HEK293 (cell line): ENCODE measurements at regions not wholly inside any gene's neighbourhood (a gene's known extent, or its start where the extent isn't known, plus 50 kb on each side); places are given as distances from the start of the nearest gene placed in this dataset.

Experiments
- CTCF ChIA-PET: fragments of 350-600 bp; formaldehyde crosslinking; extraction: SDS; loops from one replicate; lab custom pipeline; 2021; ENCODE audit warnings: antibody characterized with exemption; lab: Yijun Ruan, JAX
- POLR2A ChIA-PET: fragments of 300-600 bp; formaldehyde crosslinking; extraction: SDS; loops from one replicate; lab custom pipeline; 2020; ENCODE audit warnings: antibody characterized with exemption, inconsistent platforms; lab: Yijun Ruan, JAX
- H3K27ac ChIP-seq: fragments of 200-500 bp; sonication (Bioruptor generic); 2 replicates; pipeline ENCODE4 v1.5.1; 2014; ENCODE audit warnings: low read depth, low read length, control low read depth, inconsistent platforms; ENCODE audit errors: extremely low read depth
- H3K36me3 ChIP-seq, 2 experiments: fragments of 200-500 bp in 1 of 2; sonication (Bioruptor generic) in 1 of 2; 1 replicate in 1 of 2; 2 replicates in 1 of 2; pipeline ENCODE4 v1.5.1; 2014 to 2017; ENCODE audit warnings: inconsistent platforms in 2 of 2, low read length in 2 of 2; ENCODE audit not compliant: control insufficient read depth in 2 of 2, insufficient read depth in 1 of 2
- H3K4me1 ChIP-seq: fragments of 200-500 bp; sonication (Bioruptor generic); 2 replicates; pipeline ENCODE4 v1.5.1; 2014; ENCODE audit warnings: mild to moderate bottlenecking, low read length, inconsistent platforms; ENCODE audit not compliant: control insufficient read depth, insufficient read depth
- H3K4me3 ChIP-seq: 2 replicates; pipeline ENCODE4 v1.5.1; 2011; ENCODE audit warnings: low read depth, mild to moderate bottlenecking, control low read depth, low read length, moderate library complexity
- H3K9me3 ChIP-seq: fragments of 200-500 bp; sonication (Bioruptor generic); 2 replicates; pipeline ENCODE4 v1.5.1; 2014; ENCODE audit warnings: low read depth, low read length, inconsistent platforms; ENCODE audit not compliant: control insufficient read depth, insufficient read depth
- GLI2 ChIP-seq: fragments of 450-650 bp; formaldehyde crosslinking; IDR thresholded peaks from 2 replicates; pipeline ENCODE4; 2017; ENCODE audit warnings: missing biosample characterization, missing genetic modification characterization, low read depth, borderline replicate concordance
- PRDM1 ChIP-seq: fragments of 450-650 bp; formaldehyde crosslinking; IDR thresholded peaks from 2 replicates; pipeline ENCODE4; 2016; ENCODE audit warnings: missing biosample characterization, missing genetic modification characterization
- SALL2 ChIP-seq: fragments of 450-650 bp; formaldehyde crosslinking; IDR thresholded peaks from 2 replicates; pipeline ENCODE4 v1.5.0; 2017; ENCODE audit warnings: missing biosample characterization, mild to moderate bottlenecking, missing genetic modification characterization, borderline replicate concordance
- TRIM28 ChIP-seq: IDR thresholded peaks from 2 replicates; pipeline ENCODE4 v1.6.1; 2011; ENCODE audit warnings: low read length, control low read depth, borderline replicate concordance
- ZBTB1 ChIP-seq: fragments of 450-650 bp; formaldehyde crosslinking; IDR thresholded peaks from 2 replicates; pipeline ENCODE4 v1.5.1; 2016; ENCODE audit warnings: missing biosample characterization, missing genetic modification characterization
- ZNF112 ChIP-seq: fragments of 450-650 bp; formaldehyde crosslinking; IDR thresholded peaks from 2 replicates; pipeline ENCODE4 v1.5.0; 2017; ENCODE audit warnings: missing biosample characterization, missing genetic modification characterization
- ZNF140 ChIP-seq: fragments of 450-650 bp; formaldehyde crosslinking; IDR thresholded peaks from 2 replicates; pipeline ENCODE4 v1.5.1; 2016; ENCODE audit warnings: missing biosample characterization, missing genetic modification characterization
- ZNF184 ChIP-seq: fragments of 450-650 bp; IDR thresholded peaks from 2 replicates; pipeline ENCODE4 v1.5.1; 2018; ENCODE audit warnings: missing biosample characterization, mild to moderate bottlenecking, missing genetic modification characterization
- ZNF221 ChIP-seq: fragments of 450-650 bp; formaldehyde crosslinking; IDR thresholded peaks from 2 replicates; pipeline ENCODE4 v1.5.1; 2017; ENCODE audit warnings: missing biosample characterization, missing genetic modification characterization, borderline replicate concordance
- ZNF239 ChIP-seq: fragments of 450-650 bp; formaldehyde crosslinking; IDR thresholded peaks from 2 replicates; pipeline ENCODE4 v1.5.1; 2016; ENCODE audit warnings: missing biosample characterization, missing genetic modification characterization
- ZNF404 ChIP-seq: fragments of 450-650 bp; formaldehyde crosslinking; IDR thresholded peaks from 2 replicates; pipeline ENCODE4 v1.5.1; 2017; ENCODE audit warnings: missing biosample characterization, missing genetic modification characterization
- ZNF558 ChIP-seq: fragments of 450-650 bp; formaldehyde crosslinking; IDR thresholded peaks from 2 replicates; pipeline ENCODE4 v1.5.1; 2016; ENCODE audit warnings: missing biosample characterization, missing genetic modification characterization
- ZNF560 ChIP-seq: fragments of 450-650 bp; formaldehyde crosslinking; IDR thresholded peaks from 2 replicates; pipeline ENCODE4 v1.5.1; 2017; ENCODE audit warnings: missing biosample characterization, missing genetic modification characterization, borderline replicate concordance
- ZNF623 ChIP-seq: fragments of 450-650 bp; formaldehyde crosslinking; IDR thresholded peaks from 2 replicates; pipeline ENCODE4 v1.5.1; 2016; ENCODE audit warnings: missing biosample characterization, missing genetic modification characterization
- ZNF654 ChIP-seq: fragments of 450-650 bp; formaldehyde crosslinking; IDR thresholded peaks from 2 replicates; pipeline ENCODE4 v1.5.1; 2016; ENCODE audit warnings: low read depth, missing biosample characterization, missing genetic modification characterization
- ZNF677 ChIP-seq: fragments of 450-650 bp; IDR thresholded peaks from 2 replicates; pipeline ENCODE4 v1.5.0; 2018; ENCODE audit warnings: missing biosample characterization, mild to moderate bottlenecking, missing genetic modification characterization, moderate library complexity
- ZNF747 ChIP-seq: fragments of 450-650 bp; formaldehyde crosslinking; IDR thresholded peaks from 2 replicates; pipeline ENCODE4 v1.5.1; 2016; ENCODE audit warnings: missing biosample characterization, missing genetic modification characterization
- ZNF777 ChIP-seq: fragments of 450-650 bp; formaldehyde crosslinking; IDR thresholded peaks from 2 replicates; pipeline ENCODE4 v1.5.1; 2017; ENCODE audit warnings: missing biosample characterization, missing genetic modification characterization, borderline replicate concordance
- ZNF830 ChIP-seq: fragments of 450-650 bp; IDR thresholded peaks from 2 replicates; pipeline ENCODE4 v1.5.0; 2018; ENCODE audit warnings: missing biosample characterization, missing genetic modification characterization, low read depth, mild to moderate bottlenecking, moderate library complexity
- TF ChIP-seq, protein P1 (sequence below): fragments of 450-650 bp; formaldehyde crosslinking; IDR thresholded peaks from 2 replicates; pipeline ENCODE4 v1.5.1; 2016; ENCODE audit warnings: missing biosample characterization, missing genetic modification characterization
- TF ChIP-seq, protein P2 (sequence below): fragments of 450-650 bp; formaldehyde crosslinking; IDR thresholded peaks from 2 replicates; pipeline ENCODE4 v1.5.1; 2016; ENCODE audit warnings: missing biosample characterization, missing genetic modification characterization
- TF ChIP-seq, protein P3 (sequence below): fragments of 450-650 bp; formaldehyde crosslinking; IDR thresholded peaks from 2 replicates; pipeline ENCODE4 v1.5.1; 2016; ENCODE audit warnings: missing biosample characterization, missing genetic modification characterization, borderline replicate concordance
- TF ChIP-seq, protein P4 (sequence below): fragments of 450-650 bp; formaldehyde crosslinking; optimal IDR thresholded peaks from 2 replicates; pipeline ENCODE3; 2016; ENCODE audit warnings: missing biosample characterization, mild to moderate bottlenecking, missing genetic modification characterization
- TF ChIP-seq, protein P5 (sequence below): fragments of 450-650 bp; formaldehyde crosslinking; IDR thresholded peaks from 2 replicates; pipeline ENCODE4; 2016; ENCODE audit warnings: missing biosample characterization, missing genetic modification characterization
- TF ChIP-seq, protein P6 (sequence below): fragments of 450-650 bp; formaldehyde crosslinking; IDR thresholded peaks from 2 replicates; pipeline ENCODE4 v1.5.1; 2016; ENCODE audit warnings: missing biosample characterization, missing genetic modification characterization

DNA sequence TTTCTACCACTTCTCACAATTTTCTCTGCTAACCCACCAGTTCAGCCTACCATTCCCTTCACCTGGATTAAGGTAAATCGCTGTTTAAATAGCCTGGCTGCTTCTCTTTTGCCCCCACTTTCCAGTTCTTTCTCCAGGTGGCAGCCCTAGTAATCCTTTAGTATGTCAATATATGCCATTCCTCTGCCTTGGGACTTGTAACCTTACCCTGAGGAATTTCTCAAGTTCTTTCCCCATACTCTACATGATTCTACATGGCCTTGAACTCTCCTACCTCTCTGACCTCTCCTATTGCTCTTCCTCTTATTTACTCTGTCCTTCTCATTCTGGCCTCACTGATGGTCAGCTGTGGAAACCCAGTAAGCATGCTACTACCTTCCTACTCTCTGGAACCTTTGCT, 546.0 kb downstream of the PLA2G4A start:
- no peaks in the 10 kb centered on the region for H3K4me1 ChIP-seq
- CTCF ChIA-PET: no interaction called here
- no peaks in the 10 kb centered on the region for H3K9me3 ChIP-seq
- POLR2A ChIA-PET: no interaction called here
- TF ChIP-seq, protein P1, sequence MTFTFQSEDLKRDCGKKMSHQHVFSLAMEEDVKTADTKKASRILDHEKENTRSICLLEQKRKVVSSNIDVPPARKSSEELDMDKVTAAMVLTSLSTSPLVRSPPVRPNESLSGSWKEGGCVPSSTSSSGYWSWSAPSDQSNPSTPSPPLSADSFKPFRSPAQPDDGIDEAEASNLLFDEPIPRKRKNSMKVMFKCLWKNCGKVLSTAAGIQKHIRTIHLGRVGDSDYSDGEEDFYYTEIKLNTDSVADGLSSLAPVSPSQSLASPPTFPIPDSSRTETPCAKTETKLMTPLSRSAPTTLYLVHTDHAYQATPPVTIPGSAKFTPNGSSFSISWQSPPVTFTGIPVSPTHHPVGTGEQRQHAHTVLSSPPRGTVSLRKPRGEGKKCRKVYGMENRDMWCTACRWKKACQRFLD (tag by site-specific recombination): no peak
- no peaks in the 10 kb centered on the region for H3K36me3 ChIP-seq
- H3K27ac ChIP-seq: no peak overlapping the region
- no peak overlapping the region for H3K4me3 ChIP-seq

DNA sequence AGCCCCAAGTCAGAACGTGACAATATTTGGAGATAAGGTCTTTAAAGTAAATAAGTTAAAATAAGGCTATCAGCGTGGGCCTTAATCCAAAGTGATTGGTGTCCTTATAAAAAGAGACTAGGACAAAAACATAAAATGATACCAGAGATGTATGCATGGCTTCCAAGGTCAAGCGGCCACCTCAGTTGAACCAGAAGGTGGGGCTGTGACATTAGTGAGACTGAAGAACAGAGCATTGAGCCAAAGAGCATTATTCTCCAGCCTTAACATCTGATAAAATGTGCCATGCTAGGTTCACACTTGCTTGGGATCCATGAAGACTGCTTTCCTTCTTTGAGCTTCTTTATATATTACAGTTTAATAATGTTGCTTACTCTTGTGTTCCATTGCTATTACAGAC, 554.6 kb downstream of the PLA2G4A start:
- H3K4me1 ChIP-seq: no peaks in the 10 kb centered on the region
- ChIA-PET POLR2A (no interaction called here), CTCF (interaction anchor here (0.6 kb wide), 1 partner anchor 675 kb away, joined by 3 read pairs; no protein-coding TSS in a partner anchor)
- no peak overlapping the region for H3K4me3 ChIP-seq
- no peaks in the 10 kb centered on the region for H3K9me3 ChIP-seq
- TF ChIP-seq SALL2 (no peak), ZNF654 (tag by site-specific recombination) (no peak), ZNF221 (no peak), ZNF140 (no peak), ZNF112 (tag by site-specific recombination) (no peak), ZNF747 (tag by site-specific recombination) (no peak), GLI2 (tag by site-specific recombination) (no peak), ZNF677 (tag by site-specific recombination) (no peak), ZNF830 (tag by site-specific recombination) (no peak), ZNF560 (tag by site-specific recombination) (no peak), ZNF623 (no peak), TRIM28 (no peak), ZNF404 (tag by site-specific recombination) (no peak), PRDM1 (tag by site-specific recombination) (no peak), ZNF239 (tag by site-specific recombination) (no peak)
- TF ChIP-seq, protein P2, sequence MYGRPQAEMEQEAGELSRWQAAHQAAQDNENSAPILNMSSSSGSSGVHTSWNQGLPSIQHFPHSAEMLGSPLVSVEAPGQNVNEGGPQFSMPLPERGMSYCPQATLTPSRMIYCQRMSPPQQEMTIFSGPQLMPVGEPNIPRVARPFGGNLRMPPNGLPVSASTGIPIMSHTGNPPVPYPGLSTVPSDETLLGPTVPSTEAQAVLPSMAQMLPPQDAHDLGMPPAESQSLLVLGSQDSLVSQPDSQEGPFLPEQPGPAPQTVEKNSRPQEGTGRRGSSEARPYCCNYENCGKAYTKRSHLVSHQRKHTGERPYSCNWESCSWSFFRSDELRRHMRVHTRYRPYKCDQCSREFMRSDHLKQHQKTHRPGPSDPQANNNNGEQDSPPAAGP (tag by site-specific recombination): no peak
- TF ChIP-seq, protein P3, sequence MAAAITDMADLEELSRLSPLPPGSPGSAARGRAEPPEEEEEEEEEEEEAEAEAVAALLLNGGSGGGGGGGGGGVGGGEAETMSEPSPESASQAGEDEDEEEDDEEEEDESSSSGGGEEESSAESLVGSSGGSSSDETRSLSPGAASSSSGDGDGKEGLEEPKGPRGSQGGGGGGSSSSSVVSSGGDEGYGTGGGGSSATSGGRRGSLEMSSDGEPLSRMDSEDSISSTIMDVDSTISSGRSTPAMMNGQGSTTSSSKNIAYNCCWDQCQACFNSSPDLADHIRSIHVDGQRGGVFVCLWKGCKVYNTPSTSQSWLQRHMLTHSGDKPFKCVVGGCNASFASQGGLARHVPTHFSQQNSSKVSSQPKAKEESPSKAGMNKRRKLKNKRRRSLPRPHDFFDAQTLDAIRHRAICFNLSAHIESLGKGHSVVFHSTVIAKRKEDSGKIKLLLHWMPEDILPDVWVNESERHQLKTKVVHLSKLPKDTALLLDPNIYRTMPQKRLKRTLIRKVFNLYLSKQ (tag by site-specific recombination): no peak
- TF ChIP-seq, protein P4, sequence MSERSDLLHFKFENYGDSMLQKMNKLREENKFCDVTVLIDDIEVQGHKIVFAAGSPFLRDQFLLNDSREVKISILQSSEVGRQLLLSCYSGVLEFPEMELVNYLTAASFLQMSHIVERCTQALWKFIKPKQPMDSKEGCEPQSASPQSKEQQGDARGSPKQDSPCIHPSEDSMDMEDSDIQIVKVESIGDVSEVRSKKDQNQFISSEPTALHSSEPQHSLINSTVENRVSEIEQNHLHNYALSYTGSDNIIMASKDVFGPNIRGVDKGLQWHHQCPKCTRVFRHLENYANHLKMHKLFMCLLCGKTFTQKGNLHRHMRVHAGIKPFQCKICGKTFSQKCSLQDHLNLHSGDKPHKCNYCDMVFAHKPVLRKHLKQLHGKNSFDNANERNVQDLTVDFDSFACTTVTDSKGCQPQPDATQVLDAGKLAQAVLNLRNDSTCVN (tag by site-specific recombination): no peak
- H3K36me3 ChIP-seq: no peaks in the 10 kb centered on the region
- H3K27ac ChIP-seq: no peak overlapping the region

DNA sequence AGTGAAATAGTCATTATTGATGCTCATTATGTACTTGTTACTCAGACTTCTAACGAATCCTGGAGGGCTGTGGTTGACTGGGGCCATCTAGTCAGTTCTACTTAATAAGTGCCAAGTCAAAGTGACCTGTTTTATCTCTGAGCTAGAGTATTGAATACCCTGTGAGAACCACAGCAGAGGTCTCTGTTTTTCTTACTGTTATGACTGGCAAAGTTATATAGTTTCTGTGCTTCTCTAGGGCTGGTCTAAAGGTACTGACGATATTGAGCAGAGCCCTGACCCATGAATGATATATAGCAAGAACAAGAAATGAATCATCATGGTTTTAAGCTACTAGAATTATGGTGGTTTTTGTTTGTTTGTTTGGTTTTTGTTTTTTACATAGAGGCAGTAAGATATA, 555.8 kb downstream of the PLA2G4A start:
- Histone ChIP-seq H3K4me3 (no peak overlapping the region), H3K4me1 (no peaks in the 10 kb centered on the region), H3K27ac (no peak overlapping the region), H3K36me3 (no peaks in the 10 kb centered on the region), H3K9me3 (no peaks in the 10 kb centered on the region)
- ChIA-PET POLR2A (no interaction called here), CTCF (interaction anchor here (0.5 kb wide), 1 partner anchor 15 kb away, joined by 4 read pairs; no protein-coding TSS in a partner anchor)
- no peak for TF ChIP-seq ZBTB1 (tag by site-specific recombination)
- no peak for TF ChIP-seq ZNF777 (tag by site-specific recombination)
- TF ChIP-seq, protein P5, sequence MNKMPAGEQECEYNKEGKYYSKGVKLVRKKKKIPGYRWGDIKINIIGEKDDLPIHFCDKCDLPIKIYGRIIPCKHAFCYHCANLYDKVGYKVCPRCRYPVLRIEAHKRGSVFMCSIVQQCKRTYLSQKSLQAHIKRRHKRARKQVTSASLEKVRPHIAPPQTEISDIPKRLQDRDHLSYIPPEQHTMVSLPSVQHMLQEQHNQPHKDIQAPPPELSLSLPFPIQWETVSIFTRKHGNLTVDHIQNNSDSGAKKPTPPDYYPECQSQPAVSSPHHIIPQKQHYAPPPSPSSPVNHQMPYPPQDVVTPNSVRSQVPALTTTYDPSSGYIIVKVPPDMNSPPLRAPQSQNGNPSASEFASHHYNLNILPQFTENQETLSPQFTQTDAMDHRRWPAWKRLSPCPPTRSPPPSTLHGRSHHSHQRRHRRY (tag by site-specific recombination): no peak
- no peak for TF ChIP-seq ZNF558 (tag by site-specific recombination)
- TF ChIP-seq, protein P6, sequence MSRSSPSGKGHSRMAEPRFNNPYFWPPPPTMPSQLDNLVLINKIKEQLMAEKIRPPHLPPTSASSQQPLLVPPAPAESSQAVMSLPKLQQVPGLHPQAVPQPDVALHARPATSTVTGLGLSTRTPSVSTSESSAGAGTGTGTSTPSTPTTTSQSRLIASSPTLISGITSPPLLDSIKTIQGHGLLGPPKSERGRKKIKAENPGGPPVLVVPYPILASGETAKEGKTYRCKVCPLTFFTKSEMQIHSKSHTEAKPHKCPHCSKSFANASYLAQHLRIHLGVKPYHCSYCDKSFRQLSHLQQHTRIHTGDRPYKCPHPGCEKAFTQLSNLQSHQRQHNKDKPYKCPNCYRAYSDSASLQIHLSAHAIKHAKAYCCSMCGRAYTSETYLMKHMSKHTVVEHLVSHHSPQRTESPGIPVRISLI (tag by site-specific recombination): no peak
- TF ChIP-seq ZNF184 (tag by site-specific recombination): no peak
